SK-N-SH treated with all-trans-retinoic acid at 6 μM for 48 hours (cell line): ENCODE measurements at regions not wholly inside any gene's neighbourhood (a gene's known extent, or its start where the extent isn't known, plus 50 kb on each side); places are given as distances from the start of the nearest gene placed in this dataset.

Experiments
- ATAC-seq: fragments of 200-7000 bp; cut with Tn5 transposase; 3 replicates; pipeline ENCODE4 v1.9.1; 2020; ENCODE audit warnings: mild to moderate bottlenecking, moderate library complexity
- ARNTL ChIP-seq: fragments of 450-650 bp; formaldehyde crosslinking; IDR thresholded peaks from 2 replicates; pipeline ENCODE4 v1.5.0; 2020; ENCODE audit warnings: low read depth, mild to moderate bottlenecking, moderate library complexity, borderline replicate concordance
- BACH2 ChIP-seq: fragments of 250-450 bp; sonication (Bioruptor Pico); IDR thresholded peaks from 2 replicates; pipeline ENCODE4 v1.9.0; 2021; ENCODE audit warnings: mild to moderate bottlenecking, borderline replicate concordance
- CREB5 ChIP-seq: fragments of 250-450 bp; sonication (Bioruptor Pico); IDR thresholded peaks from 2 replicates; pipeline ENCODE4 v1.5.1; 2020; ENCODE audit warnings: low read depth, mild to moderate bottlenecking, moderate library complexity
- CSDC2 ChIP-seq: fragments of 250-450 bp; sonication (Bioruptor Pico); IDR thresholded peaks from 2 replicates; pipeline ENCODE4 v1.5.0; 2020; ENCODE audit warnings: mild to moderate bottlenecking, moderate library complexity
- ESRRG ChIP-seq: fragments of 250-450 bp; sonication (Bioruptor Pico); IDR thresholded peaks from 2 replicates; pipeline ENCODE4 v1.6.1; 2021; ENCODE audit warnings: mild to moderate bottlenecking
- GLIS3 ChIP-seq: fragments of 250-450 bp; sonication (Bioruptor Pico); IDR thresholded peaks from 2 replicates; pipeline ENCODE4 v1.5.0; 2020; ENCODE audit warnings: mild to moderate bottlenecking, moderate library complexity
- ISL1 ChIP-seq: fragments of 250-450 bp; sonication (Bioruptor Pico); IDR thresholded peaks from 2 replicates; pipeline ENCODE4 v2.1.2; 2022; ENCODE audit warnings: mild to moderate bottlenecking, moderate library complexity
- OSR1 ChIP-seq: fragments of 250-450 bp; sonication (Bioruptor Pico); IDR thresholded peaks from 2 replicates; pipeline ENCODE4 v1.8.0; 2022; ENCODE audit warnings: moderate library complexity, mild to moderate bottlenecking, inconsistent platforms
- POU6F1 ChIP-seq: fragments of 250-450 bp; sonication (Bioruptor Pico); IDR thresholded peaks from 2 replicates; pipeline ENCODE4 v1.8.0; 2021; ENCODE audit warnings: low read depth, mild to moderate bottlenecking, moderate library complexity, borderline replicate concordance
- PPARA ChIP-seq: fragments of 250-450 bp; sonication (Bioruptor Pico); IDR thresholded peaks from 2 replicates; pipeline ENCODE4 v1.5.0; 2020; ENCODE audit warnings: mild to moderate bottlenecking, borderline replicate concordance
- RARB ChIP-seq: fragments of 250-450 bp; sonication (Bioruptor Pico); IDR thresholded peaks from 2 replicates; pipeline ENCODE4 v1.8.0; 2021; ENCODE audit warnings: mild to moderate bottlenecking, moderate library complexity
- TOX ChIP-seq: fragments of 250-450 bp; sonication (Bioruptor Pico); IDR thresholded peaks from 2 replicates; pipeline ENCODE4 v1.8.0; 2021; ENCODE audit warnings: mild to moderate bottlenecking, moderate library complexity, borderline replicate concordance
- ZC3H10 ChIP-seq: fragments of 250-450 bp; sonication (Bioruptor Pico); IDR thresholded peaks from 2 replicates; pipeline ENCODE4 v1.5.1; 2021; ENCODE audit warnings: mild to moderate bottlenecking, moderate library complexity
- ZFP3 ChIP-seq: fragments of 250-450 bp; sonication (Bioruptor Pico); IDR thresholded peaks from 2 replicates; pipeline ENCODE4 v1.5.0; 2020; ENCODE audit warnings: mild to moderate bottlenecking, moderate library complexity
- ZFP30 ChIP-seq: fragments of 450-650 bp; formaldehyde crosslinking; IDR thresholded peaks from 2 replicates; pipeline ENCODE4 v1.5.0; 2022; ENCODE audit warnings: mild to moderate bottlenecking, moderate library complexity
- ZNF565 ChIP-seq: fragments of 450-650 bp; formaldehyde crosslinking; conservative IDR thresholded peaks from 2 replicates; pipeline ENCODE4 v1.5.0; 2020; ENCODE audit warnings: low read depth, mild to moderate bottlenecking, moderate library complexity
- ZNF8 ChIP-seq: fragments of 450-650 bp; formaldehyde crosslinking; IDR thresholded peaks from 2 replicates; pipeline ENCODE4 v1.5.0; 2020; ENCODE audit warnings: mild to moderate bottlenecking, moderate library complexity
- TF ChIP-seq, protein P1 (sequence below): fragments of 250-450 bp; sonication (Bioruptor Pico); IDR thresholded peaks from 2 replicates; pipeline ENCODE4 v1.5.0; 2020; ENCODE audit warnings: mild to moderate bottlenecking, moderate library complexity
- TF ChIP-seq, protein P2 (sequence below): fragments of 250-450 bp; sonication (Bioruptor Pico); IDR thresholded peaks from 2 replicates; pipeline ENCODE4 v1.5.1; 2021; ENCODE audit warnings: mild to moderate bottlenecking, moderate library complexity

- ATAC-seq: no peak
- TF ChIP-seq, protein P1, sequence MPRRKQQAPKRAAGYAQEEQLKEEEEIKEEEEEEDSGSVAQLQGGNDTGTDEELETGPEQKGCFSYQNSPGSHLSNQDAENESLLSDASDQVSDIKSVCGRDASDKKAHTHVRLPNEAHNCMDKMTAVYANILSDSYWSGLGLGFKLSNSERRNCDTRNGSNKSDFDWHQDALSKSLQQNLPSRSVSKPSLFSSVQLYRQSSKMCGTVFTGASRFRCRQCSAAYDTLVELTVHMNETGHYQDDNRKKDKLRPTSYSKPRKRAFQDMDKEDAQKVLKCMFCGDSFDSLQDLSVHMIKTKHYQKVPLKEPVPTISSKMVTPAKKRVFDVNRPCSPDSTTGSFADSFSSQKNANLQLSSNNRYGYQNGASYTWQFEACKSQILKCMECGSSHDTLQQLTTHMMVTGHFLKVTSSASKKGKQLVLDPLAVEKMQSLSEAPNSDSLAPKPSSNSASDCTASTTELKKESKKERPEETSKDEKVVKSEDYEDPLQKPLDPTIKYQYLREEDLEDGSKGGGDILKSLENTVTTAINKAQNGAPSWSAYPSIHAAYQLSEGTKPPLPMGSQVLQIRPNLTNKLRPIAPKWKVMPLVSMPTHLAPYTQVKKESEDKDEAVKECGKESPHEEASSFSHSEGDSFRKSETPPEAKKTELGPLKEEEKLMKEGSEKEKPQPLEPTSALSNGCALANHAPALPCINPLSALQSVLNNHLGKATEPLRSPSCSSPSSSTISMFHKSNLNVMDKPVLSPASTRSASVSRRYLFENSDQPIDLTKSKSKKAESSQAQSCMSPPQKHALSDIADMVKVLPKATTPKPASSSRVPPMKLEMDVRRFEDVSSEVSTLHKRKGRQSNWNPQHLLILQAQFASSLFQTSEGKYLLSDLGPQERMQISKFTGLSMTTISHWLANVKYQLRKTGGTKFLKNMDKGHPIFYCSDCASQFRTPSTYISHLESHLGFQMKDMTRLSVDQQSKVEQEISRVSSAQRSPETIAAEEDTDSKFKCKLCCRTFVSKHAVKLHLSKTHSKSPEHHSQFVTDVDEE (CRISPR knock-in tag): no peak
- TF ChIP-seq RARB (CRISPR knock-in tag) (no peak), CSDC2 (no peak), ZFP3 (CRISPR knock-in tag) (no peak), GLIS3 (CRISPR knock-in tag) (no peak), ZNF565 (CRISPR knock-in tag) (no peak), ESRRG (CRISPR knock-in tag) (no peak), TOX (no peak), CREB5 (CRISPR knock-in tag) (no peak), ZC3H10 (CRISPR knock-in tag) (no peak), ISL1 (no peak)
- TF ChIP-seq, protein P2, sequence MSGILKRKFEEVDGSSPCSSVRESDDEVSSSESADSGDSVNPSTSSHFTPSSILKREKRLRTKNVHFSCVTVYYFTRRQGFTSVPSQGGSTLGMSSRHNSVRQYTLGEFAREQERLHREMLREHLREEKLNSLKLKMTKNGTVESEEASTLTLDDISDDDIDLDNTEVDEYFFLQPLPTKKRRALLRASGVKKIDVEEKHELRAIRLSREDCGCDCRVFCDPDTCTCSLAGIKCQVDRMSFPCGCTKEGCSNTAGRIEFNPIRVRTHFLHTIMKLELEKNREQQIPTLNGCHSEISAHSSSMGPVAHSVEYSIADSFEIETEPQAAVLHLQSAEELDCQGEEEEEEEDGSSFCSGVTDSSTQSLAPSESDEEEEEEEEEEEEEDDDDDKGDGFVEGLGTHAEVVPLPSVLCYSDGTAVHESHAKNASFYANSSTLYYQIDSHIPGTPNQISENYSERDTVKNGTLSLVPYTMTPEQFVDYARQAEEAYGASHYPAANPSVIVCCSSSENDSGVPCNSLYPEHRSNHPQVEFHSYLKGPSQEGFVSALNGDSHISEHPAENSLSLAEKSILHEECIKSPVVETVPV (CRISPR knock-in tag): no peak
Measured at GRCh38 chr17:65366102-65366844, 195.2 kb downstream of the AXIN2 start.

DNA sequence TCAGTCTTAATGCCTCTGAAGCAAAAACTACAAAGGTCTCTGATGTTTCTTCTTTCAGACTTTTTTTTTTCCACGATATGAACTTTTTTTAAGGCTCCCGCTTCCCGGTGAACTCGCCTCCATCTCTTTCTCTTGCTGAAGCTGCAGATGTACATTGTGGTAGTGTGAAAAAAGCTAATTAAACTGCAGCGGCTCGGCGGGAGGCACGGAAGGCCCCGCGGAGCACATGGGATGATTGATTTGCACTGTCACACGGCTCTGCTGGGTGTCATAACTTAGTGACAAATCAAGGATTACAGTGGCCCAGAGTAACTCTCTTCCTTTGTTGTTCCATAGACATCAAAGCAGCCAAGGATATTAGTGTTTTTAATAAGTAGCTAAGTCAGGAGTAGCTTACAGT lies 196.3 kb downstream of the AXIN2 start:
- TF ChIP-seq TOX (no peak), ZC3H10 (CRISPR knock-in tag) (no peak)
- ATAC-seq: no peak

GRCh38 chr17:65364438-65364837 lies 197.0 kb downstream of the AXIN2 start:
- no peak for TF ChIP-seq ZFP30 (CRISPR knock-in tag)
- no peak for TF ChIP-seq ARNTL (CRISPR knock-in tag)
- no peak for TF ChIP-seq POU6F1 (CRISPR knock-in tag)
- no peak for TF ChIP-seq TOX
- TF ChIP-seq, protein P2 (CRISPR knock-in tag): no peak
- TF ChIP-seq OSR1 (CRISPR knock-in tag): no peak
- TF ChIP-seq PPARA (CRISPR knock-in tag): no peak
- no peak for TF ChIP-seq ZFP3 (CRISPR knock-in tag)
- TF ChIP-seq, all 23 proteins: peak for 0
- ATAC-seq: no peak

- ATAC-seq: no peak
- TF ChIP-seq BACH2 (CRISPR knock-in tag) (no peak), CREB5 (CRISPR knock-in tag) (no peak), CSDC2 (no peak), GLIS3 (CRISPR knock-in tag) (no peak), ZNF8 (no peak), ZC3H10 (CRISPR knock-in tag) (no peak), ESRRG (CRISPR knock-in tag) (no peak), PPARA (CRISPR knock-in tag) (no peak), TOX (no peak), POU6F1 (CRISPR knock-in tag) (no peak)
- TF ChIP-seq, protein P1 (CRISPR knock-in tag): no peak
Measured at GRCh38 chr17:65362826-65363225, 198.6 kb downstream of the AXIN2 start.
